HEK293 (cell line): ENCODE measurements at regions not wholly inside any gene's neighbourhood (a gene's known extent, or its start where the extent isn't known, plus 50 kb on each side); places are given as distances from the start of the nearest gene placed in this dataset.

Experiments used
- CTCF ChIA-PET: fragments of 350-600 bp; formaldehyde crosslinking; extraction: SDS; loops from one replicate; lab custom pipeline; 2021; ENCODE audit warnings: antibody characterized with exemption; lab: Yijun Ruan, JAX
- POLR2A ChIA-PET: fragments of 300-600 bp; formaldehyde crosslinking; extraction: SDS; loops from one replicate; lab custom pipeline; 2020; ENCODE audit warnings: antibody characterized with exemption, inconsistent platforms; lab: Yijun Ruan, JAX
- H3K27ac ChIP-seq: fragments of 200-500 bp; sonication (Bioruptor generic); 2 replicates; pipeline ENCODE4 v1.5.1; 2014; ENCODE audit warnings: low read depth, low read length, control low read depth, inconsistent platforms; ENCODE audit errors: extremely low read depth
- H3K36me3 ChIP-seq, 2 experiments: fragments of 200-500 bp in 1 of 2; sonication (Bioruptor generic) in 1 of 2; 1 replicate in 1 of 2; 2 replicates in 1 of 2; pipeline ENCODE4 v1.5.1; 2014 to 2017; ENCODE audit warnings: inconsistent platforms in 2 of 2, low read length in 2 of 2; ENCODE audit not compliant: control insufficient read depth in 2 of 2, insufficient read depth in 1 of 2
- H3K4me1 ChIP-seq: fragments of 200-500 bp; sonication (Bioruptor generic); 2 replicates; pipeline ENCODE4 v1.5.1; 2014; ENCODE audit warnings: mild to moderate bottlenecking, low read length, inconsistent platforms; ENCODE audit not compliant: control insufficient read depth, insufficient read depth
- H3K4me3 ChIP-seq: 2 replicates; pipeline ENCODE4 v1.5.1; 2011; ENCODE audit warnings: low read depth, mild to moderate bottlenecking, control low read depth, low read length, moderate library complexity
- H3K9me3 ChIP-seq: fragments of 200-500 bp; sonication (Bioruptor generic); 2 replicates; pipeline ENCODE4 v1.5.1; 2014; ENCODE audit warnings: low read depth, low read length, inconsistent platforms; ENCODE audit not compliant: control insufficient read depth, insufficient read depth
- FEZF1 ChIP-seq: fragments of 450-650 bp; formaldehyde crosslinking; IDR thresholded peaks from 2 replicates; pipeline ENCODE4 v1.5.1; 2016; ENCODE audit warnings: missing biosample characterization, missing genetic modification characterization
- SP7 ChIP-seq: fragments of 450-650 bp; formaldehyde crosslinking; IDR thresholded peaks from 2 replicates; pipeline ENCODE4 v1.5.1; 2016; ENCODE audit warnings: missing biosample characterization, missing genetic modification characterization
- ZNF133 ChIP-seq: fragments of 450-650 bp; formaldehyde crosslinking; IDR thresholded peaks from 2 replicates; pipeline ENCODE4 v1.5.1; 2016; ENCODE audit warnings: missing biosample characterization, missing genetic modification characterization
- ZNF48 ChIP-seq: fragments of 450-650 bp; formaldehyde crosslinking; IDR thresholded peaks from 2 replicates; pipeline ENCODE4 v1.5.1; 2016; ENCODE audit warnings: missing biosample characterization, missing genetic modification characterization
- ZNF660 ChIP-seq: fragments of 450-650 bp; IDR thresholded peaks from 2 replicates; pipeline ENCODE4 v1.5.1; 2018; ENCODE audit warnings: missing biosample characterization, mild to moderate bottlenecking, missing genetic modification characterization
- ZNF777 ChIP-seq: fragments of 450-650 bp; formaldehyde crosslinking; IDR thresholded peaks from 2 replicates; pipeline ENCODE4 v1.5.1; 2017; ENCODE audit warnings: missing biosample characterization, missing genetic modification characterization, borderline replicate concordance
- TF ChIP-seq, protein P1 (sequence below): fragments of 450-650 bp; formaldehyde crosslinking; IDR thresholded peaks from 2 replicates; pipeline ENCODE4 v1.5.1; 2016; ENCODE audit warnings: missing biosample characterization, missing genetic modification characterization
- TF ChIP-seq, protein P2 (sequence below): sonication (generic); formaldehyde crosslinking; IDR thresholded peaks from 2 replicates; pipeline ENCODE4 v1.8.1; 2022; ENCODE audit warnings: mild to moderate bottlenecking, moderate library complexity, missing genetic modification reagents
- TF ChIP-seq, protein P3 (sequence below): fragments of 450-650 bp; formaldehyde crosslinking; IDR thresholded peaks from 2 replicates; pipeline ENCODE4 v1.5.1; 2016; ENCODE audit warnings: missing biosample characterization, missing genetic modification characterization
- TF ChIP-seq, protein P4 (sequence below): fragments of 450-650 bp; formaldehyde crosslinking; IDR thresholded peaks from 2 replicates; pipeline ENCODE4 v1.5.1; 2016; ENCODE audit warnings: missing biosample characterization, missing genetic modification characterization, low read depth
- TF ChIP-seq, protein P5 (sequence below): fragments of 450-650 bp; formaldehyde crosslinking; conservative IDR thresholded peaks from 2 replicates; pipeline ENCODE4 v1.5.1; 2016; ENCODE audit warnings: low read depth, missing biosample characterization, missing genetic modification characterization

DNA sequence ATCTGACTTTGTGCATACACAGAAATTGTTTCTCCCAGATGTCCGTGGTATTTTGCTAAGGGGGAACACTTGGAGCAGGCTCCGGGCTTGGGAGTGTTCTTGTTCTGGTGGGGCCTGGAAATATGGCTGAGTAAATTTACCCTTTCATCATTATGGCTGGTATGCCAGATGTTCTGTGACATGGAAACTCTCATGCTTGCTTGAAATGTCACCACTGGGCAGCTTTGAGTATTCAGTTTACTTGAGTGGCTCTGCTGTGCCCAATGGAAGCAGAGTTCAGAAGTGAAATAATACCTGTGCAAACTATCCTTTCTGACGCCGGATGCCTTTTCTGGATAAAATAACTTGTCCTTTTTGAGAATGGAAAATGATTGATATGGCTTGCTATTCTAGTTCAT, 283.6 kb upstream of the TPM1 start (continued):
- TF ChIP-seq, protein P1, sequence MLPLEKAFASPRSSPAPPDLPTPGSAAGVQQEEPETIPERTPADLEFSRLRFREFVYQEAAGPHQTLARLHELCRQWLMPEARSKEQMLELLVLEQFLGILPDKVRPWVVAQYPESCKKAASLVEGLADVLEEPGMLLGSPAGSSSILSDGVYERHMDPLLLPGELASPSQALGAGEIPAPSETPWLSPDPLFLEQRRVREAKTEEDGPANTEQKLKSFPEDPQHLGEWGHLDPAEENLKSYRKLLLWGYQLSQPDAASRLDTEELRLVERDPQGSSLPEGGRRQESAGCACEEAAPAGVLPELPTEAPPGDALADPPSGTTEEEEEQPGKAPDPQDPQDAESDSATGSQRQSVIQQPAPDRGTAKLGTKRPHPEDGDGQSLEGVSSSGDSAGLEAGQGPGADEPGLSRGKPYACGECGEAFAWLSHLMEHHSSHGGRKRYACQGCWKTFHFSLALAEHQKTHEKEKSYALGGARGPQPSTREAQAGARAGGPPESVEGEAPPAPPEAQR (tag by site-specific recombination), result no peak

DNA sequence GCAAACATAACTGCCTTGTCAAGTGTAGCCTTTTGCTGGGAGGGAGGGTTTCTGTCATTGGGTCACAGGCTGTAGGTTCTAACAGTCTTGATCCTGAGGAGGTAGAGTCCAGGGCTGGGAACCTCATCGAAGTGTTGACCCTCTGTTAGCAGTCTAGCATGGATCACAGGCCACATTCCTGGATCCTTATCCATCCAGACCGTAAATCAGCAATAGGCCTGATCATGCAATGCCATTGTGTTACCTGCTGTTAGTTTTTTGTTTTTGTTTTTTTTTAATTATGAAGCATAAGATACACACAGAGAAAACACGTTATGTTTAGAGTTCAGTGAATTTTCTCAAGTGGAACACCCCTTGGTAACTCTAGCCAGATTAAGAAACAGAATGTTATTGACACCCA, 282.0 kb upstream of the TPM1 start:
- H3K4me3 ChIP-seq, result no peak overlapping the region
- POLR2A ChIA-PET, result no interaction called here
- no peaks in the 10 kb centered on the region for H3K36me3 ChIP-seq
- no peaks in the 10 kb centered on the region for H3K4me1 ChIP-seq
- H3K27ac ChIP-seq, result no peak overlapping the region
- TF ChIP-seq, protein P2, sequence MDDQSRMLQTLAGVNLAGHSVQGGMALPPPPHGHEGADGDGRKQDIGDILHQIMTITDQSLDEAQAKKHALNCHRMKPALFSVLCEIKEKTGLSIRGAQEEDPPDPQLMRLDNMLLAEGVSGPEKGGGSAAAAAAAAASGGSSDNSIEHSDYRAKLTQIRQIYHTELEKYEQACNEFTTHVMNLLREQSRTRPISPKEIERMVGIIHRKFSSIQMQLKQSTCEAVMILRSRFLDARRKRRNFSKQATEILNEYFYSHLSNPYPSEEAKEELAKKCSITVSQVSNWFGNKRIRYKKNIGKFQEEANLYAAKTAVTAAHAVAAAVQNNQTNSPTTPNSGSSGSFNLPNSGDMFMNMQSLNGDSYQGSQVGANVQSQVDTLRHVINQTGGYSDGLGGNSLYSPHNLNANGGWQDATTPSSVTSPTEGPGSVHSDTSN (CRISPR knock-in tag), result no peak
- no peak for TF ChIP-seq ZNF660 (tag by site-specific recombination)
- TF ChIP-seq, protein P3, sequence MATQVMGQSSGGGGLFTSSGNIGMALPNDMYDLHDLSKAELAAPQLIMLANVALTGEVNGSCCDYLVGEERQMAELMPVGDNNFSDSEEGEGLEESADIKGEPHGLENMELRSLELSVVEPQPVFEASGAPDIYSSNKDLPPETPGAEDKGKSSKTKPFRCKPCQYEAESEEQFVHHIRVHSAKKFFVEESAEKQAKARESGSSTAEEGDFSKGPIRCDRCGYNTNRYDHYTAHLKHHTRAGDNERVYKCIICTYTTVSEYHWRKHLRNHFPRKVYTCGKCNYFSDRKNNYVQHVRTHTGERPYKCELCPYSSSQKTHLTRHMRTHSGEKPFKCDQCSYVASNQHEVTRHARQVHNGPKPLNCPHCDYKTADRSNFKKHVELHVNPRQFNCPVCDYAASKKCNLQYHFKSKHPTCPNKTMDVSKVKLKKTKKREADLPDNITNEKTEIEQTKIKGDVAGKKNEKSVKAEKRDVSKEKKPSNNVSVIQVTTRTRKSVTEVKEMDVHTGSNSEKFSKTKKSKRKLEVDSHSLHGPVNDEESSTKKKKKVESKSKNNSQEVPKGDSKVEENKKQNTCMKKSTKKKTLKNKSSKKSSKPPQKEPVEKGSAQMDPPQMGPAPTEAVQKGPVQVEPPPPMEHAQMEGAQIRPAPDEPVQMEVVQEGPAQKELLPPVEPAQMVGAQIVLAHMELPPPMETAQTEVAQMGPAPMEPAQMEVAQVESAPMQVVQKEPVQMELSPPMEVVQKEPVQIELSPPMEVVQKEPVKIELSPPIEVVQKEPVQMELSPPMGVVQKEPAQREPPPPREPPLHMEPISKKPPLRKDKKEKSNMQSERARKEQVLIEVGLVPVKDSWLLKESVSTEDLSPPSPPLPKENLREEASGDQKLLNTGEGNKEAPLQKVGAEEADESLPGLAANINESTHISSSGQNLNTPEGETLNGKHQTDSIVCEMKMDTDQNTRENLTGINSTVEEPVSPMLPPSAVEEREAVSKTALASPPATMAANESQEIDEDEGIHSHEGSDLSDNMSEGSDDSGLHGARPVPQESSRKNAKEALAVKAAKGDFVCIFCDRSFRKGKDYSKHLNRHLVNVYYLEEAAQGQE (tag by site-specific recombination), result no peak
- H3K9me3 ChIP-seq, result no peaks in the 10 kb centered on the region
- CTCF ChIA-PET, result no interaction called here

DNA sequence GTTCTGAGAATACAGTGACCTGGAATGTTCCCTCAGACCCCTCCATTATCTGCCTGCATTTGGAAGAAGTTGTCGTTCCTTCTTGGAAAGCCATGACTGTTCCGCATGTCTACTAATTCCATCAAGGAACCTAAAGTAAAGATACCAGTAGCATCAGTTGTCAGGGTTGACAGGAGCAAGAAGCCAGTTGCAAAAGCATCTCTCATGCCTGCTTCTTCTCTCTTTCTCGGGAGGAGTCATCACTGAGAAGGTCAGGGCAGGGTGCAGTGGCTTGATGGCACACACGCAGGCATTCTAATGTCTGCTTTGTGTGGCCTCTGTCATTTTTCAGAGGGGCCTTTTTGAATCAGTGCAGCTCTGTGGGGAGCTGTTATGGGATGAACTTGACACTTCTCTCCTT, 276.6 kb upstream of the TPM1 start:
- no peak overlapping the region for H3K4me3 ChIP-seq
- TF ChIP-seq SP7 (tag by site-specific recombination), result no peak
- TF ChIP-seq, protein P4, sequence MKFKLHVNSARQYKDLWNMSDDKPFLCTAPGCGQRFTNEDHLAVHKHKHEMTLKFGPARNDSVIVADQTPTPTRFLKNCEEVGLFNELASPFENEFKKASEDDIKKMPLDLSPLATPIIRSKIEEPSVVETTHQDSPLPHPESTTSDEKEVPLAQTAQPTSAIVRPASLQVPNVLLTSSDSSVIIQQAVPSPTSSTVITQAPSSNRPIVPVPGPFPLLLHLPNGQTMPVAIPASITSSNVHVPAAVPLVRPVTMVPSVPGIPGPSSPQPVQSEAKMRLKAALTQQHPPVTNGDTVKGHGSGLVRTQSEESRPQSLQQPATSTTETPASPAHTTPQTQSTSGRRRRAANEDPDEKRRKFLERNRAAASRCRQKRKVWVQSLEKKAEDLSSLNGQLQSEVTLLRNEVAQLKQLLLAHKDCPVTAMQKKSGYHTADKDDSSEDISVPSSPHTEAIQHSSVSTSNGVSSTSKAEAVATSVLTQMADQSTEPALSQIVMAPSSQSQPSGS (tag by site-specific recombination), result no peak
- no peak for TF ChIP-seq ZNF777 (tag by site-specific recombination)
- no peak for TF ChIP-seq FEZF1
- TF ChIP-seq, protein P5, sequence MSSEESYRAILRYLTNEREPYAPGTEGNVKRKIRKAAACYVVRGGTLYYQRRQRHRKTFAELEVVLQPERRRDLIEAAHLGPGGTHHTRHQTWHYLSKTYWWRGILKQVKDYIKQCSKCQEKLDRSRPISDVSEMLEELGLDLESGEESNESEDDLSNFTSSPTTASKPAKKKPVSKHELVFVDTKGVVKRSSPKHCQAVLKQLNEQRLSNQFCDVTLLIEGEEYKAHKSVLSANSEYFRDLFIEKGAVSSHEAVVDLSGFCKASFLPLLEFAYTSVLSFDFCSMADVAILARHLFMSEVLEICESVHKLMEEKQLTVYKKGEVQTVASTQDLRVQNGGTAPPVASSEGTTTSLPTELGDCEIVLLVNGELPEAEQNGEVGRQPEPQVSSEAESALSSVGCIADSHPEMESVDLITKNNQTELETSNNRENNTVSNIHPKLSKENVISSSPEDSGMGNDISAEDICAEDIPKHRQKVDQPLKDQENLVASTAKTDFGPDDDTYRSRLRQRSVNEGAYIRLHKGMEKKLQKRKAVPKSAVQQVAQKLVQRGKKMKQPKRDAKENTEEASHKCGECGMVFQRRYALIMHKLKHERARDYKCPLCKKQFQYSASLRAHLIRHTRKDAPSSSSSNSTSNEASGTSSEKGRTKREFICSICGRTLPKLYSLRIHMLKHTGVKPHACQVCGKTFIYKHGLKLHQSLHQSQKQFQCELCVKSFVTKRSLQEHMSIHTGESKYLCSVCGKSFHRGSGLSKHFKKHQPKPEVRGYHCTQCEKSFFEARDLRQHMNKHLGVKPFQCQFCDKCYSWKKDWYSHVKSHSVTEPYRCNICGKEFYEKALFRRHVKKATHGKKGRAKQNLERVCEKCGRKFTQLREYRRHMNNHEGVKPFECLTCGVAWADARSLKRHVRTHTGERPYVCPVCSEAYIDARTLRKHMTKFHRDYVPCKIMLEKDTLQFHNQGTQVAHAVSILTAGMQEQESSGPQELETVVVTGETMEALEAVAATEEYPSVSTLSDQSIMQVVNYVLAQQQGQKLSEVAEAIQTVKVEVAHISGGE (tag by site-specific recombination), result no peak
- TF ChIP-seq ZNF133 (tag by site-specific recombination), result no peak
- no peak for TF ChIP-seq ZNF48
- CTCF ChIA-PET, result no interaction called here
- POLR2A ChIA-PET, result no interaction called here
- H3K36me3 ChIP-seq, result no peaks in the 10 kb centered on the region
- H3K4me1 ChIP-seq, result no peaks in the 10 kb centered on the region; the same call in 1 of the 2 replicates
- H3K27ac ChIP-seq, result no peak overlapping the region
- H3K9me3 ChIP-seq, result no peaks in the 10 kb centered on the region
